CD14-positive monocyte (primary cell): ENCODE measurements at regions not wholly inside any gene's neighbourhood (a gene's known extent, or its start where the extent isn't known, plus 50 kb on each side); places are given as distances from the start of the nearest gene placed in this dataset.
"Not testable (repeated sequence)": the region's sequence is repeated elsewhere in the genome, so short reads cannot be mapped to it uniquely, and the experiment has no call there.

Experiments used
- DNase-seq, 3 donors: peaks; one replicate each; pipeline ENCODE4 v3.0.0-alpha.2; 2011 to 2022
- H2AFZ ChIP-seq: 2 replicates; pipeline ENCODE4 v1.6.0; 2012; ENCODE audit warnings: mild to moderate bottlenecking, low read depth, low read length, inconsistent platforms; ENCODE audit not compliant: insufficient read depth, poor library complexity, severe bottlenecking
- H3K27ac ChIP-seq, 2 donors: 1 replicate in 1 of 2; 2 replicates in 1 of 2; pipeline ENCODE4 v1.5.1; 2012 to 2013; ENCODE audit warnings: low read length in 2 of 2, control low read depth in 1 of 2, inconsistent platforms in 1 of 2, low read depth in 1 of 2, mild to moderate bottlenecking in 1 of 2
- H3K27me3 ChIP-seq, 2 donors: one replicate each; pipeline versions ENCODE4 v1.6.0 to v1.6.1; 2011 to 2013; ENCODE audit warnings: low read length in 2 of 2; ENCODE audit not compliant: control insufficient read depth in 2 of 2, insufficient read depth in 2 of 2
- H3K36me3 ChIP-seq, 2 donors: replicated peaks in 1 of 2; 1 replicate in 1 of 2; 2 replicates in 1 of 2; pipeline versions ENCODE4 v1.5.1 to v1.6.1; 2012 to 2013; ENCODE audit warnings: low read length in 2 of 2, control low read depth in 1 of 2, inconsistent platforms in 1 of 2, mild to moderate bottlenecking in 1 of 2; ENCODE audit not compliant: insufficient read depth in 2 of 2, control insufficient read depth in 1 of 2
- H3K4me1 ChIP-seq, 2 donors: 1 replicate in 1 of 2; 2 replicates in 1 of 2; pipeline versions ENCODE4 v1.5.1 to v1.6.1; 2012 to 2013; ENCODE audit warnings: low read length in 2 of 2, control low read depth in 1 of 2, inconsistent platforms in 1 of 2, mild to moderate bottlenecking in 1 of 2, moderate library complexity in 1 of 2; ENCODE audit not compliant: insufficient read depth in 2 of 2, control insufficient read depth in 1 of 2
- H3K4me2 ChIP-seq: replicated peaks from 2 replicates; pipeline ENCODE3; 2012; ENCODE audit warnings: low read length, moderate library complexity, mild to moderate bottlenecking; ENCODE audit not compliant: poor library complexity, severe bottlenecking; ENCODE audit errors: extremely low read depth
- H3K4me3 ChIP-seq, 3 experiments: fragments of 200-600 bp in 1 of 3; sonication (generic) in 1 of 3; replicated peaks in 1 of 3; 1 replicate in 2 of 3; 2 replicates in 1 of 3; pipeline ENCODE4 v1.5.1; 2011 to 2013; ENCODE audit warnings: low read length in 3 of 3, mild to moderate bottlenecking in 3 of 3, control low read depth in 2 of 3, low read depth in 2 of 3, inconsistent platforms in 1 of 3, moderate library complexity in 1 of 3
- H3K79me2 ChIP-seq: 2 replicates; pipeline ENCODE4 v1.6.0; 2012; ENCODE audit warnings: mild to moderate bottlenecking, control low read depth, inconsistent platforms, low read length, moderate library complexity; ENCODE audit not compliant: insufficient read depth
- H3K9ac ChIP-seq: 2 replicates; pipeline ENCODE4 v1.6.0; 2017; ENCODE audit warnings: low read length, mild to moderate bottlenecking; ENCODE audit not compliant: insufficient read depth, poor library complexity, severe bottlenecking
- H3K9me3 ChIP-seq, 2 donors: replicated peaks in 1 of 2; 1 replicate in 1 of 2; 2 replicates in 1 of 2; pipeline versions ENCODE4 v1.5.1 to v1.6.1; 2012 to 2013; ENCODE audit warnings: low read length in 2 of 2, control low read depth in 1 of 2; ENCODE audit not compliant: control insufficient read depth in 1 of 2, insufficient read depth in 1 of 2
- H4K20me1 ChIP-seq: 2 replicates; pipeline ENCODE4 v1.6.0; 2012; ENCODE audit warnings: mild to moderate bottlenecking, low read length, control low read depth, moderate library complexity; ENCODE audit not compliant: insufficient read depth
- H3K27ac Mint-ChIP-seq, 7 donors: one replicate each; pipeline ENCODE4 v1.8.0; 2020; ENCODE audit warnings: mild to moderate bottlenecking in 7 of 7, mixed read lengths in 7 of 7, moderate library complexity in 6 of 7, inconsistent platforms in 2 of 7
- H3K27me3 Mint-ChIP-seq, 3 donors: one replicate each; pipeline ENCODE4 v1.8.0; 2021 to 2022; ENCODE audit warnings: low read depth in 3 of 3, mild to moderate bottlenecking in 3 of 3, mixed read lengths in 3 of 3, moderate library complexity in 3 of 3, inconsistent platforms in 1 of 3
- H3K36me3 Mint-ChIP-seq, 2 donors: one replicate each; pipeline ENCODE4 v1.8.0; 2020; ENCODE audit warnings: mixed read lengths in 2 of 2, inconsistent platforms in 1 of 2, mild to moderate bottlenecking in 1 of 2
- H3K4me1 Mint-ChIP-seq: one replicate; pipeline ENCODE4 v1.8.0; 2020; ENCODE audit warnings: mild to moderate bottlenecking, mixed read lengths
- H3K4me3 Mint-ChIP-seq, 2 donors: one replicate each; pipeline ENCODE4 v1.8.0; 2020; ENCODE audit warnings: mild to moderate bottlenecking in 2 of 2, mixed read lengths in 2 of 2, moderate library complexity in 1 of 2
- H3K9me3 Mint-ChIP-seq, 7 donors: one replicate each; pipeline ENCODE4 v1.8.0; 2020 to 2022; ENCODE audit warnings: mixed read lengths in 7 of 7, mild to moderate bottlenecking in 6 of 7, moderate library complexity in 6 of 7, inconsistent platforms in 2 of 7
- WGBS: methylation state at CpG from one replicate; pipeline ENCODE4 v1.1.5; 2013; ENCODE audit warnings: missing lambda C conversion rate; ENCODE audit not compliant: insufficient coverage; 5-methylcytosine and 5-hydroxymethylcytosine counted together
- intact Hi-C, 2 donors: fragments of 100-400 bp; cut with micrococcal nuclease; formaldehyde crosslinking; loops; one replicate each; pipeline versions ENCODE4 v1.15.0 to v1.15.1; 2023
- TF ChIP-seq, protein P1 (sequence below): fragments of 200-600 bp; IDR thresholded peaks from one replicate; pipeline ENCODE4 v1.8.0; 2022; ENCODE audit warnings: antibody characterized with exemption, mild to moderate bottlenecking

DNA sequence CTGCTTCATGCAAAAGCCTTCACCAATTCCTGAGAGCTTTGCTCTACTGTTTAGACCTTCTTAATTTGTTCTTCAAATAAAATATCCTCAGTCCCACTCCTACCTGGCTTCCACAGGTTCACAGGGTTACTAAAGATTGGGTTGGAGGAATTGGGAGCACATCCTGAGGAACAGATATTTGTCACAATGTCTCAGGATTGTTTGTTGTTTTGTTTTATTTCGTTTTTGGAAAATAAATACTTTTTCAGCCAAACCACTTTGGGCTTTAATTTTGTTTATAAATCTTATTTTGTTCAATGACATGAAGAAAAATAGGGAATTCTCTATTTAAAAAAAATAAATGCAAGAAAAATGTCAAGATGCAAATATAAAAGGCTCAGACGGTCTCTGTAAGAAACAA is 249.0 kb downstream of the MEF2C start:
- Histone ChIP-seq H3K27me3 (no peaks in the 10 kb centered on the region), H3K9me3 (no peaks in the 10 kb centered on the region), H2AFZ (no peak overlapping the region), H3K4me2 (no peak overlapping the region), H3K9ac (no peak overlapping the region), H4K20me1 (no peaks in the 10 kb centered on the region), H3K36me3 (no peaks in the 10 kb centered on the region), H3K4me3 (no peak overlapping the region), H3K27ac (no peak overlapping the region), H3K4me1 (no peaks in the 10 kb centered on the region), H3K79me2 (no peaks in the 10 kb centered on the region)
- H3K36me3 Mint-ChIP-seq, result no peaks in the 10 kb centered on the region
- TF ChIP-seq, protein P1, sequence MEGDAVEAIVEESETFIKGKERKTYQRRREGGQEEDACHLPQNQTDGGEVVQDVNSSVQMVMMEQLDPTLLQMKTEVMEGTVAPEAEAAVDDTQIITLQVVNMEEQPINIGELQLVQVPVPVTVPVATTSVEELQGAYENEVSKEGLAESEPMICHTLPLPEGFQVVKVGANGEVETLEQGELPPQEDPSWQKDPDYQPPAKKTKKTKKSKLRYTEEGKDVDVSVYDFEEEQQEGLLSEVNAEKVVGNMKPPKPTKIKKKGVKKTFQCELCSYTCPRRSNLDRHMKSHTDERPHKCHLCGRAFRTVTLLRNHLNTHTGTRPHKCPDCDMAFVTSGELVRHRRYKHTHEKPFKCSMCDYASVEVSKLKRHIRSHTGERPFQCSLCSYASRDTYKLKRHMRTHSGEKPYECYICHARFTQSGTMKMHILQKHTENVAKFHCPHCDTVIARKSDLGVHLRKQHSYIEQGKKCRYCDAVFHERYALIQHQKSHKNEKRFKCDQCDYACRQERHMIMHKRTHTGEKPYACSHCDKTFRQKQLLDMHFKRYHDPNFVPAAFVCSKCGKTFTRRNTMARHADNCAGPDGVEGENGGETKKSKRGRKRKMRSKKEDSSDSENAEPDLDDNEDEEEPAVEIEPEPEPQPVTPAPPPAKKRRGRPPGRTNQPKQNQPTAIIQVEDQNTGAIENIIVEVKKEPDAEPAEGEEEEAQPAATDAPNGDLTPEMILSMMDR, result no peak
- H3K27me3 Mint-ChIP-seq, result peaks cover 0 to 2% (median 0%) of the 10 kb centered on the region in 3 donors
- H3K27ac Mint-ChIP-seq, result no peak overlapping the region
- DNase-seq, result no peak
- H3K4me3 Mint-ChIP-seq, result no peak overlapping the region
- no peaks in the 10 kb centered on the region for H3K4me1 Mint-ChIP-seq
- WGBS, result no CpG with 5 or more reads among the region's 2 CpGs
- intact Hi-C loops, result no loop called here
- peaks cover 0 to 5% (median 0%) of the 10 kb centered on the region in 7 donors for H3K9me3 Mint-ChIP-seq

DNA sequence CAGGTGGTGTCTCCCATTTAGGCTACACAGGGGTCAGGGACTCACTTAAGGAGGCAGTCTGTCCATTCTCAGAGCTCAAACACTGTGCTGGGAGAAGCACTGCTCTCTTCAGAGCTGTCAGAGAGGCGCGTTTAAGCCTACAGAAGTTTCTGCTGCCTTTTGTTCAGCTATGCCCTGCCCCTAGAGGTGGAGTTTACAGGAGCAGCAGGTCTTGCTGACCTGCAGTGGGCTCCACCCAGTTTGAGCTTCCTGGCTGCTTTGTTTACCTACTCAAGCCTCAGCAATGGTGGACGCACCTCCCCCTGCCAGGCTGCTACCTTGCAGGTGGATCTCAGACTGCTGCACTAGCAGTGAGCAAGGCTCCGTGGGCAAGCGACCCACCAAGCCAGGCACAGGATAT is 260.1 kb downstream of the MEF2C start:
- H3K4me3 Mint-ChIP-seq, H3K27ac ChIP-seq, H3K27me3 ChIP-seq, H3K4me1 Mint-ChIP-seq, H4K20me1 ChIP-seq, H3K9me3 ChIP-seq, H3K27ac Mint-ChIP-seq, H3K36me3 Mint-ChIP-seq, H3K4me2 ChIP-seq, H3K4me1 ChIP-seq, H3K79me2 ChIP-seq, H3K36me3 ChIP-seq, H2AFZ ChIP-seq, H3K9ac ChIP-seq, DNase-seq, H3K27me3 Mint-ChIP-seq, H3K4me3 ChIP-seq, intact Hi-C loops: not testable (repeated sequence)
- peaks cover 6 to 17% (median 9%) of the 10 kb centered on the region in 7 donors for H3K9me3 Mint-ChIP-seq
- WGBS, result 92% methylated on average over 5 of the region's 5 CpGs

DNA sequence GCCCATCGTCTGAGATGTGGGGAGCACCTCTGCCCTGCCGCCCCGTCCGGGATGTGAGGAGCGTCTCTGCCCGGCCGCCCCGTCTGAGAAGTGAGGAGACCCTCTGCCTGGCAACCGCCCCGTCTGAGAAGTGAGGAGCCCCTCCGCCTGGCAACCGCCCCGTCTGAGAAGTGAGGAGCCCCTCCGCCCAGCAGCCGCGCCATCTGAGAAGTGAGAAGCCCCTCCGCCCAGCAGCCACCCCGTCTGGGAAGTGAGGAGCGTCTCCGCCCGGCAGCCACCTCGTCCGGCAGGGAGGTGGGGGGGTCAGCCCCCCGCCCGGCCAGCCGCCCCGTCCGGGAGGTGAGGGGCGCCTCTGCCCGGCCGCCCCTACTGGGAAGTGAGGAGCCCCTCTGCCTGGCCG is 267.2 kb downstream of the MEF2C start:
- H3K4me3 Mint-ChIP-seq, H3K79me2 ChIP-seq, H3K27ac ChIP-seq, H3K36me3 ChIP-seq, H4K20me1 ChIP-seq, H3K4me1 Mint-ChIP-seq, H2AFZ ChIP-seq, H3K36me3 Mint-ChIP-seq, DNase-seq, H3K27ac Mint-ChIP-seq, H3K4me1 ChIP-seq, H3K27me3 Mint-ChIP-seq, H3K9me3 ChIP-seq, H3K27me3 ChIP-seq, H3K4me3 ChIP-seq, intact Hi-C loops, H3K4me2 ChIP-seq, H3K9ac ChIP-seq: not testable (repeated sequence)
- no CpG with 5 or more reads among the region's 32 CpGs for WGBS
- H3K9me3 Mint-ChIP-seq, result peaks cover 5 to 17% (median 11%) of the 10 kb centered on the region in 7 donors
